GM21515 (cell line): ENCODE measurements at regions not wholly inside any gene's neighbourhood (a gene's known extent, or its start where the extent isn't known, plus 50 kb on each side); places are given as distances from the start of the nearest gene placed in this dataset.

Source experiments
- ATAC-seq: cut with Tn5 transposase; IDR thresholded peaks from one replicate; pipeline ENCODE4 v1.9.1; 2021; ENCODE audit not compliant: unreplicated experiment

DNA sequence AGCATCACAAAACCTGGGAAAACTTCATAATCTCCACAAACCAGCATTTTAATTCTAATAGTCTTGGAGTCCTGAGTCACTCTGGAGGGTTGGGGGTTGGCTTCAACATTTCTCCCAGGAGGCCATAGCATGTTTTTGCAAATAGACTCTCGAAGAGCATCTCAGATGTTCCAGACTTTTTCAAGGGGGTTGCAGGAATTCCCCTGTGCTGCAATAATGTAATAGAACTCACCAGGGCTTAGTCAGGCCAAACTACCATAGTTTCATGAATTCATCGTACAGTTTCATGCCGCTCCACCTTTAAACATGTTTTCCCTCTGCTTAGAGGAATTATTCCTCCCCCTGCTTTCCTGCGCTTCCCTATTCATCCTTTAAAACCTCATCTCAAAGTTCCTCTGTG, 499.5 kb upstream of the KLF4 start:
- no peak for ATAC-seq

DNA sequence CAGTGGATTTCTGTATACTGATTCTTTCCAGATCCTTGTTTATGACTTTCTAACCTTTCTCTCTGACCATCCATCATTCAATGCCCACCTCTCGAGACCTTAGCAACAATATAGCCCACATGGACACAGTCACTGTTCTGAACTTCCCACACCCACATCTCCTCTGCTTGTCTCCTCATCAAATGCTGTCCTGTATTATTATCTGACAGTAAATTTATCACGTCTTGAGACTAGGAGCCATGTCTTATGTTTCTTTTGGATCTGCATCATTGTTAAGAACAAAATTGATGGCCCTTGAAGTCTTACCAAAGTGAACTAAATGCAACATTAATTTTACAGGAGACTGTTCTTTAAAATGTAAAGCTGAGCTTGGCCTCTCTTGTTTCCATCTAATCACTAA, 495.4 kb upstream of the KLF4 start:
- ATAC-seq, result no peak

DNA sequence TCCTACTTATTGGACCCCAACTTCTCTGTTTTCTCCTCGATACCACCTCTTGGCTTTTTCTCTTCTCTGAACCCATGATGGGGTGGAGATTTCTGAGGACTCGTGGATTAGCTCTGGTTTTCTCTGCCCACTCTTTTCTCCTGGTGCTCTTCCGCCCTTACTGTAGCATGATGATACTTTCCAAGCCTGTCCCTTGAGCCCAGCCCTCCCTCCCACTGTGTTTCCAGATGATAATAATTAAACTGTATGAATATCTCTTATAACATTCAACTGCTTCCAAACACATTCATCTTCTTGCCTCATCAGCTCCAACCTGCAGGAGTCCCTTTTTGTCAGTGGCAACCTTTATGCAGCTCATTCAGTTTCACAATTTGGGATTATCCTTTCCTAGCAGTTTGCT, 494.2 kb upstream of the KLF4 start:
- ATAC-seq, result no peak

DNA sequence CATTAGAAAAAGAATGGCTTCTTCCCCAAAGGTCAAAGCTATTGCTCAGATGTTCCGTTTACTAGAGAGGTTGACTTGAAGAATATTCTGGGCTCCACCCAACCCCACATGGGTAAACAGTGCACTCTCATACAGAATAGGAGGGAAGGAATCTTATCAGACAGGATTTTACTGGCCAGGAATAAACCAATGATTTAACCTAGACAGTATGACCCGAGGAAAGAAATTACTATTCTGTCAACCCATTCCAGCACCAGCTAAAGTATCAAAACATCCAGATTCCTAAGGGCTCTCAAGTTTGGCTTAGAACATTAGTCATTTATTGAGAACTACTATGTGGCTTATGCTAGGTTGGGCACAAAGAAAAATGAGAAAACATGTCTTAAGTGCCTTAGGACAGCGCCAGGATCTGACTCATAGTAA, 493.6 kb upstream of the KLF4 start:
- no peak for ATAC-seq

DNA sequence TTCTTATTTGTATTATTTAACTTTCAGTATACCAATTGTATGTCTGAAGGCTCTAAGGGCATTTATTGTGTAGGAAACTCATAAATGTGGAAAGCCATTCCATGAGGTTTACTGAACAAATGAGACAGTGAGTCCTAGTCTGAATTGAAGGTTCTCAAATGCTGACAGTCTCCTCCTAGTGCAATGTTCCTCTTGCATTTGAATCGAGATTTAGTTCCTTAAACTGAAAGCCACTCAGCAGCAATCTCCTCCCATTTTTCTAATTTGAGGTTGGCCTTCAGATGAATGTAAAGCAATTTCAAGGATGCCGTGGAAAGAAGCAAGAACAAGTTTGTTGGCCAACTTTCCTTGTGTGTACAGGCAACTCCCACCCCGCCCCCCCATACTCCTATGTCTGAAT, 493.2 kb upstream of the KLF4 start:
- no peak for ATAC-seq

DNA sequence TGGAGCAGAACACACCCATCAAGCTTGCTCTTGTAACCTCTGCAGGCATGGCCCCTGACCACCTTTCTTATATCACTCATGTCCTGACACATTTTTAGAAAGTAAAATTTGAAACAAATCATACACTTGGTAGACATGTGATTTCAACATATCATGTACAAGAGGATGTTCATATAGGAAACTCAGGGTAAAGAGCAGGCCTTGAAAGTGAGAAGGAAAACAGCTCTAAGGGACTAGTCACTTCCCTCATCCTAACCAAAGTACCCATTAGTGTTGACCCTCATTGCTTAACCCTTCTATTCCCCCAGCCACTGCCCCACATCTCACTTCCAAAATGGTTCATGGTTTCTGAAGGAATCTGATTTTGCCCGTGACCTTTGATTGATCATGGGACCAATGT, 492.4 kb upstream of the KLF4 start:
- no peak for ATAC-seq

DNA sequence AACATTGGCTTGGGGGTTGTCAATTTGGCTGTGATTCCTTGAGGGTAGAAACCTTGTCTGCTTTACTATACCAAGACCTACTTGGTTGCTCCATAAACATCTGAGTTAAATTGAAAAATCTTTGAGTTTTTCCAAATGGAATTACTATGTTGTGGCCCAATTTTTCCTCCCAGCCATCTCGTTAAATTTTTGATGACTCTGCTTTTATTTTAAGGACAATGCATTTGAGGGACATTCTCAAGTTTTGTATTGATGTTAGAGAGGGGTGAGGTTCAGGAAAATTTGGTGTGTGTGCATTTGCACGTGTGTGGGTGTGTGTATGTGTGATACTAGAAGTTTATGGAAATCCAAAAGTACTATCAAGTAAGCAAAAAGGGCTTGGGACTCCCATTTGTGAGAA, 491.4 kb upstream of the KLF4 start:
- no peak for ATAC-seq

DNA sequence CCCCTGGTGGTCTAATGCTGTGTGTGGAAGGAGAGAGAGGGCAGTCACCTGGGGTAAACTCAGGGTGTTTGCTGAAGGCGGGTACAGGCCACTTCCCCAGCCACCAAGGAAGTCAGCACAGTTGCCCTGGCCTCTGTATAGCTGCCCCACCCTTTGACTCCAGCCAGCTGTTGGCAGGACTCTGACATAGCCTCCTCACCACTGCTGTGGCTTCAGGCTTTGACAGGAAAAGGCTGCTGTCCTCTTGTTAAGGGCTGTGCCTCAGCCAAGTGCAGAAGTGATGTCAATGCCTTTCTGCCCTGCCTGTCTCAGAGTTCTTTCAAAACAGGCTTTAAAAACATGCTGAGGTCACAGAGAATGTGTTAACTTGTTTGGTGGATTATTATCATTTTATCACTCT, 487.2 kb upstream of the KLF4 start:
- no peak for ATAC-seq

DNA sequence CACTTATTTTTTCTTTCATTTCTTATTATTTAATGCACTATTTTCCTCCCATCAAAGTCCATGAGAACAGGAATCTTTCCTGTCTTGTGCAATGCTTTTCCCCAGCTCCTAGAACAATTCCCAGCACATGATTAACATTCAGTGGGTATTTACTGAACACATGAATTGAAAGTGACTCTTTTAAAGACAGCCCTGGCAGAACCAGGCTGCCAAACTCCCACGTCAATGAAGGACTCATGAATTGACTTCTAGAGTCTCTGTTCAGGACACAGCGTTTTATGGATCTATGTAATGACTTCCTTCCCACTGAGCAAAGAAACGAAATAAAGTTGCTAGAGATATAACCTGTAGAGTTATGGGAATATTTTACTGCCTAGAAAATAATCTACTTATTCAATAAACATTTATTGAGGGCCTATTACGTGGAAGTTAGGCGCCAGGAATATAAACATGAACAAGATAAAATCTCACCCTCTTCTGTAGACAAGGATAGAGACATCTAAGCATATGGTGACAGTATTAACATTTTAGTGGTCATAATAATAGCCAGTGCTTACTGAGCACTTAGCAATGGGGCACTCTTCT, 485.9 kb upstream of the KLF4 start:
- no peak for ATAC-seq

DNA sequence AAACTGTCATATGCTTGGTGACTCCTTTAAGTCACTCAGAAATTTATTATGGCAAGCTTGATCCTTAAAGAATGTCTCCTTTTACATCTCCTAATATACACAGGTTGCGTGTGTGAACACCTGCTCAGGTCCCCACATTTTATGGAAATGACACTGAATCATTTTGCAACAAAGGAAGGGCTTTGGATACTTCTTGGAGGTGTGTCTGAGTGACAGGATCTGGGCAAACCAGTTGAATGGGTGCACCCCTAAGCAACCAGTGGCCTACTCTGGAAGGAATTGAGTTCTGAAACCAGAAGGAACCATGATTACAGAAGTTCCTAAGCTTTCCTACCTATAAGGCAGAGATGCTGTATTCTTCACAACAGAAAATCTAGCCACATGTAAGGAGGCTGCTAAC, 483.9 kb upstream of the KLF4 start:
- no peak for ATAC-seq

DNA sequence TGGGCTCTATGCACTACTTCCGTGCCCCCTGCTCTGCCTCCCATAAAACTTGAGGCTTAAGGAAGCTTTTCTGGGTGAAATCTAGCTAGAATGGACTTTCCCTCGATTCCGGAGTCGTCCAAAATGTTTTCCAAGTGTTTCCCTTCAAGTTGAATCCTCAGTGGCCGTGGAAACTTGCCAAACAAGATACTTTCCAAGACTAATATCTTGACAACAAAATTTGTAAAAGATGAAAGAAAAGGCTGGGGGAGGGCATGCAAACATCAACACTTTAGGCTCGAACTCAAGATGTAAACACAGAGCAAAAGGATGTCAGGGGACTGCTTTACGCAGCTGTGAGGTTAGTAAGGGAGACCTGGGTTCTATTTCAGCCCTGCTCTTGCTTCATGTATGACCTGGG, 482.8 kb upstream of the KLF4 start:
- ATAC-seq, result no peak

DNA sequence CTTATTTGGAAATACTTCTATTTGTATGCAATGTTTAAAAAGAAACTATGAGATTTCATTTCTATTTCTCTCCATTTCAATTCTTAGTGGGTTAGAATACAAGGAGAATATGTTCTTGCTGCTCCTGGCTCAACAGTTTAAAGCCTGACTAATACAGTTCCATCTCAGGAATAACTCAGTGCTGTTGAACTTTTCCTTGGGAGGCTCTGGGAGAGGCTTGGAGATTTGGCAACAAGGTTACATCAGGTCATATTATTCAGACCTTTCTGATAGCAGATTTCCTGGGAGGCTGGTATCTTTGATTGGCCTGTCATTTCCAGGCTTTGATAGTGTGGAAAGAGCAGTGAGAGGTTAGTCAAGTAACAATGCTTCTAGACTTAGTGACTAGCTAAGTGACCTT, 481.7 kb upstream of the KLF4 start:
- no peak for ATAC-seq

DNA sequence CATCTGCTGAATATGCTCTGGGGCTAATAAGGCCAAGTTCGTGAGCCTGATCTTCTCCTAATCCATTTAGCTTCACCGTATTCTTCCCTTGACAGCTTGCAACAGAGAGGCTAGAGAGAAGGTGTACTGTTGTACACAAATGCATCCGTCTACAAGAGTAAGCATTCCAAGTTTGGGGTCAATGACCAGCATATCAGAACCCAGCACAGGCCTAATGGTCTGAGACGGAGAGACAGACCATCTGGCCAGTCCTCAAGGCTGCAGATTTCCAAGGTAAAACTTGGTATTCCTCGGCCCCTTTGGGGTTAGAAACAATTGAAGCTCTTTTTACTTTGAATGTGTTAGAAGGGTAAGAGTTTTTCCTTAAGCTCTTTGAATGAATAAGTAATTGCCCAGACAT, 481.2 kb upstream of the KLF4 start:
- ATAC-seq, result no peak

DNA sequence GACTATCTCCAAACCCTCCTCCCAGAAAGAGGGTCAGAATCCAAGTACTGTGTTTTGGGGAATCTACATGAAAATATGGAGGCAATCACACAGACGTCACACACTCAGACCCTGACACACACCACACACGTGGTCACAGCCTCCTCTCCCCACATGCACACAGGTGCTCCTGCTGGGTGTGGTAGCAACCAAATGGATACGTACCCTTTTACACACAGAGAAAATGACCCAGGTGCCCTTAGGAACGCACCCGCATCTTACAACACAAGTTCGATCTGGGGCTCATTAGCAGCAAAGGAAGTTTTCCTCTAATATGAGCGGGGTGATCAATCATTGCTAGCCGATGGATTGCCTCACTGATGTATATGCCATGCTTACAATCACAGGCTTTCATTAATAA, 480.2 kb upstream of the KLF4 start:
- ATAC-seq, result no peak

DNA sequence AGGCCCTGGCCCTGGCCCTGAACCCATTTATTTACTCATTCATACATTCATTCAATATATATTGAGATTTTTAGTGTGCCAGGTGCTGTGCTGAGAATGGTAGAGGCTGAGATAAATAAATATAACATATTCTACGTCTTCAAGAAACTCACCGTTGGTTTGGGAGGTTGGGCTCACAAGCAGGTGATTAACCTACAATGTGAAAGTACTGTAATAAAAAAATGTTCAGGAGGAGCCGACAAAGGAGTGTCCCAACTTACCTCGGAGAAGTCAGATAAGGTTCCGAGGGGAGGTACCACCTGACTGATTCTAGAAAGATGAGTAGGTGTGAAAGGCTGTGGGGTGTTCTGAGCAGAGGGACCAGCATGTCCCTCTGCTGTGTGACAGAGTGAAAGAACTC, 479.6 kb upstream of the KLF4 start:
- ATAC-seq, result no peak

DNA sequence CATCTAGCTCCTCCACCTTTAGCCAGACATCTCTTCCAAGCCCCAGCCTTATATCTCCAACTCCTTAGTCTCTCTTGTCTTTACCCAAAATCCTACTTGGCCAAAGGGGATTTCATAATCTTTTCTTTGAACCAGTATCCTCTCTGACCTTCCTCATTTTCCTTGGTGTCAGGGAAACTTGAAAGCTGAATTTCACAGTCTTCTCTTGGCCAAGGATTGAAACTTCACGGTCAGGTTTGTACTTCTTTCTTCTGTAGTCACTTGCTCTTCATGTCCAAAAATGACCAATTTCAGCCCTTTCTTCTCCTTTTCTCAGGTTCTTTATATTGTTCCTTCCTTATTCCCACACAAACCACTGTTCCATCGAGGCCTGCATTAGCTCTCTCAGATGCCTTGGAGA, 473.7 kb upstream of the KLF4 start:
- ATAC-seq, result no peak

DNA sequence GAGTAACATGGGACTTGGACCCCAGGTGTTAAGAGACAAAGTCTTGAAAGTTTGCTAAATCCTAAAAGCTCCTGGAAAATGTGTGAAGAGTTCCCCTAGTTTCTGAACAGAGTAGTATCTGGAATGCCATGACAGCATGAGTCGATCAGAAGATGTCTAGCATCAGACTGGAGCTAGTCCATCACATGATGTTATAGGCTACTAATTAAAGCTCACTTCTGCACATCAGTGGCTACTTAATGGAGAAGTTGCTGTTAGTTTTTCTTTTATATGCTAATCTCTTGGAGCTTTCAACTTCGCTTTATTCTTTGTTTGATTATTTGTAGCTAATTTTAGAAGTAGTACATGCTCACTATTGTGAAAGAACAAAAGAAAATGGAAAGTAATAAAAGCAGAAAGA, 471.3 kb upstream of the KLF4 start:
- ATAC-seq, result no peak

DNA sequence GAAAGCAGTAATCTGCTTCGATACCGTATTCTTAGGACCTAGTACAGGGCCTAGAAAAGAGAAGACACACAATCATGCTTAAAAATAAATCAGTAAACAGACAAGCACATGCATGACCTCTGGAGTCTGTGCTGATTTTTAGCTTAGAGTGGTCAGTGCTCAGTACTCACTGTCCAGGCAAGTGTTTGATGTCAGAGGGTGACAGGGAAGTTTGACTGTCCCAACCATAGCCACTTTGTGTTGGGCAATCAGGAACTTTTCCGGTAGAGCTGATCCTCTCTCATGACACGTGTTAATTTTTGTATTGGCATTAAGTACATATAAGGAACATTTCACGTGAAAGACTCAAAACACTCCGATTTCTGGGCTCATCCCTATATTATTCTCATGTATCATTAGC, 464.7 kb upstream of the KLF4 start:
- ATAC-seq, result no peak

DNA sequence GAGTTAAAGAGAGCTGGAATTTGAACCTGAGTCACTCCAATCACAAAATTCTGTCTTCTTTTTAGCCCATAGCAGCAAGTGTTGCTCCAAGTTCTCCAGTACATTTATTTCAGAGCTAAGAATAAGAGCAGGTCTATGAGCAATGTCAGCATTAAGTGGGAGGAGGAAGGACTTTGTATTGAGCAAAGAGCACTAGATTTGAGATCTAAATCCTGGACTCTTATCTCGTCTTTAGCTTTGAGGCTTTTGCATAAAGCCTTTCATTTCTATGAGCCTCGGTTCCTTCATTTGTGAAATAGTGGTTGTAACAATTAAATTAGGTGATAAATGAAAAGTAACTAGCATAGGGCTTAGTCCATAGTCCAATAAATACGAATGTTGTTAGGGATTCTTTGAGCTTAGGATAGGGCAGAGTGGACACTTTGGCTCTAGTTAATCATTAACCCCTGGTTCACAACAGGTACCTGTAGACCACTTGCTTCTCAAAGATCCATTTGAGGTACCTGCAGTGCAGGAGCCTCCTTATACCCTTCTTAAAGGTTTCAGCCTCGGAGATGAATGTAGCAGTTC, 464.1 kb upstream of the KLF4 start:
- ATAC-seq, result no peak

DNA sequence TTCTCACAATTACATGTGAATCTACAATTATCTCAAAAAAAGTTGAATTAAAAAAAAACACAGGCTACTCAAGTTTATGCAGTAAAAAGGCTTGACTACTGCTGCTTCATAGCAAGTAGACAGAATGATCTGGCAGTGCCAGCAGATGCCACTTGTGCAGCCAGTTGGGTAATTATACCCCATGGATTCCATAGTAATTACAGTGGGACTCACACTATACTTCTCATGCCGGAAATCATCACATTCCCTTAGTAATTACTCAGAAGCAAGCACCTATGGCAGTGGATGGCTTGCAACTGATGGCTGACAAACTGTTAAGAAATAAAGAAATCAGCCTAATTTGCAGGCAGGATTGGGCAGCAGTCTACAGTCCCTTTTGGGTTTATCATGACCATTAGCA, 463.2 kb upstream of the KLF4 start:
- ATAC-seq, result no peak

DNA sequence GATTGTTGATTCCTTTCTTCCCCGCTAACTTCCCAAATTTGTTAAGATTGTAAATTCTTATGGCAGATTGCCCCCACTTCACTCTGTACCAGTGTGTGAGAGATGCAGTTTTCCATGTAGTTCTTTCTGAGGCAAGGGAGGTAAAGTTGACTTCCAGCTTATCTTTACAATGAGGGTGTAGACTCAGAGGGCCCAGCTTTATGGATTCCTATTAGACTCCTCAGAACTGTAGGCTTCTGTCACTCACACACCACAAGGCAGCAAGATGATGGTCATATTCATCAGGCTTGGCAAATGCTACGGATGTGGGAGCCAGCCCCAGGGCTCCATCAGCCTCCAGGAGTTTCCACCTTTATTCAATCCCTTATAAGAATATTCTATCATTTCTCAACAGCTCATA, 461.9 kb upstream of the KLF4 start:
- no peak for ATAC-seq

DNA sequence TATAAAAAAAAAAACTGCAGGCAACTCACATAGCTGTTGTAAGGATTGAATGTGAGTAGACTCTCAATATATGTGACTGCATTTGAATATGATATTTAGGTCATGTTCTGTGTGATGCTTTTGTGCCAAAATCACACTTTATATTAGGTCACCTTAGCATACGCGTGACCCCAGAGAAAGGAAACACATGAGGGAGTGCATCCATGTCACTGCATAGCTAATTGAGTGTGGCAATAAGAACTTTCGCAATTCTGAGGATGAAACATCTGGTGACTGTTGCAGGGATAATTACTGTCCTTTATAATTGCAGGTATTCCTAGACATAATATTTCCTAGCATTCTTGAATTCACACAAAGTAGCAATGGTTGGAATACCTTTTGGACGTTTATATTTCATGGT, 459.5 kb upstream of the KLF4 start:
- no peak for ATAC-seq

DNA sequence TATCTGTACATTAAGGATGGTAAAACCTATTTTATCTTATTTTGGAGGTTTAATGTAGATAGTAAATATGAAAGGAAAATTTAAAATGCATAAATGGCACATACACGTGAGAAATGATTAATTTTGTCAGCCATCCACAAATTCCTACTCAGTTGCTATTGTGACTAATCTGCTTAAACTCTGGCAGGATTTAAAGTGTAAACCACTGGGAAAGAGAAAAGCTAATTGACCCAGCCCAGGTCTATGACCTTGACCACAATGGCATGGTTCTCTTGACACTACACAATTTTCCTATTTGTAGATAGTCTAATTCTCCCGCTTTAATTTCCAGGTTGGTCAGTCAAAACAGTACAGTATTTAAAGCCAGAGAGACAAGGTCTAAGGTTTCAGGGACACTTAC, 459.0 kb upstream of the KLF4 start:
- no peak for ATAC-seq

DNA sequence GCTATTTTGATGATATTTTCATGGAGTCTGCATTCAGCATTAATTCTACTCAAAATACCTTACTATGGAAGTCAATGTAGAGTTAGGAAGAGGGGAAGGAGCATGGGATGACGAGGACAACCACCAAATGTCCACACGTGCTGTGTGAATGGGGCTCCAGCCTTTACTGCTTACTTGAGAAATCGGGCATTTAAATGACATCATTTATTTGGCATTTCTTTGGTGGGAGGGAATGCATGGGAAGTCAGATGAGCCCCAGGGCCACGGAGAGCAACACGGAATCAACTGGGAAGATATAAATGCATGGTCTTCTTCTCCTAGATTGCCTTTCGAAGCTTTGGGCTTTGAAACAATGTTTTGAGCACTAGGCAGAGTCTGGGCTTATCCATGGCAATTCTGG, 458.5 kb upstream of the KLF4 start:
- no peak for ATAC-seq
